Psoas muscle (tissue), 7 donors: ENCODE measurements at regions not wholly inside any gene's neighbourhood (a gene's known extent, or its start where the extent isn't known, plus 50 kb on each side); places are given as distances from the start of the nearest gene placed in this dataset.

Experiments used
- ATAC-seq, 4 donors: fragments of 200-7000 bp; cut with Tn5 transposase; one replicate each; pipeline ENCODE4 v1.9.1; 2020; ENCODE audit warnings: moderate library complexity in 3 of 4, mild to moderate bottlenecking in 2 of 4
- DNase-seq, 2 donors: peaks; one replicate each; pipeline ENCODE4 v3.0.0-alpha.2; 2020
- H3K27ac ChIP-seq: fragments of 200-600 bp; one replicate; pipeline ENCODE4 v1.8.0; 2022
- H3K27me3 ChIP-seq, 3 donors: fragments of 200-600 bp in 1 of 3; one replicate each; pipeline versions ENCODE4 v1.6.1 to v1.8.0; 2013 to 2022; ENCODE audit warnings: low read length in 2 of 3, mild to moderate bottlenecking in 2 of 3, moderate library complexity in 1 of 3; ENCODE audit not compliant: insufficient read depth in 3 of 3
- H3K36me3 ChIP-seq, 2 donors: fragments of 200-600 bp in 1 of 2; one replicate each; pipeline versions ENCODE4 v1.6.1 to v1.8.0; 2013 to 2022; ENCODE audit warnings: low read depth in 1 of 2, mild to moderate bottlenecking in 1 of 2, moderate library complexity in 1 of 2; ENCODE audit not compliant: insufficient read depth in 1 of 2
- H3K4me1 ChIP-seq: fragments of 200-600 bp; one replicate; pipeline ENCODE4 v1.8.0; 2022
- H3K4me3 ChIP-seq: fragments of 200-600 bp; one replicate; pipeline ENCODE4 v1.8.0; 2022; ENCODE audit warnings: mild to moderate bottlenecking
- H3K9me3 ChIP-seq: fragments of 200-600 bp; one replicate; pipeline ENCODE4 v1.8.0; 2022
- WGBS, 3 donors: extraction: QIAGEN DNeasy Blood & Tissue Kit; methylation state at CpG; one replicate each; pipeline versions ENCODE4 v1.1.6 to v1.1.7; 2013; 5-methylcytosine and 5-hydroxymethylcytosine counted together
- intact Hi-C, 2 donors: fragments of 100-400 bp; cut with DNase I; formaldehyde crosslinking; loops; one replicate each; pipeline versions ENCODE4 v1.11.0 to v1.14.2; 2022
- TF ChIP-seq, protein P1 (sequence below): fragments of 200-600 bp; IDR thresholded peaks from one replicate; pipeline ENCODE4 v1.8.0; 2022; ENCODE audit warnings: antibody characterized with exemption
- donor health status: healthy with polysubstance abuse.
- donor health status: DM: no; HTN: no; CAD: no; lungs with moderate emphysema.
- donor health status: Bipolar disorder and iron deficiency.
- donor health status: healthy.
- donor health status: DM: yes; HTN: yes; CAD: no.
- donor health status: DM: no; HTN: no; CAD: no.
- donor health status: DM: yes; HTN: yes; CAD: no.

DNA sequence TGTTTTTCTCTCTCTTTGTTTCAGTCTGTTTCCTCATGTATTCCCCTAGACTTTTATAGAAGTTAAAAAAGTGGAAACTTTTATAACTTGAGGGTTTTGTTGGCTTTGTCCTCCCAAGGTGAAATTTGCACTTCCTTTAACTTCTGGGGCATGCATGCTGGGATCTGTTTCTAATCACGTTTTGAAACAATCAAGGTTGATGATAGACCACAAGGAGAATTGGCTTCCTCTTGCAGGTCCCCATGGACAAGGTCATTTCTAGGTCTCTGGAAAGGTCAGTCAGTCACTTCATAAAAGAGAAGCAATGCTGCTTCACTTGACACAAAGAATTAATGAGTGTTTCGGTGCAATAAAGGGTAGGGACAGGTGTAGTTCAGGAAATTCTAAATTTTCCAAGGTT lies 811.8 kb upstream of the CELF2 start:
- no peak for DNase-seq
- peaks cover 15% of the 10 kb centered on the region for H3K9me3 ChIP-seq
- TF ChIP-seq, protein P1, sequence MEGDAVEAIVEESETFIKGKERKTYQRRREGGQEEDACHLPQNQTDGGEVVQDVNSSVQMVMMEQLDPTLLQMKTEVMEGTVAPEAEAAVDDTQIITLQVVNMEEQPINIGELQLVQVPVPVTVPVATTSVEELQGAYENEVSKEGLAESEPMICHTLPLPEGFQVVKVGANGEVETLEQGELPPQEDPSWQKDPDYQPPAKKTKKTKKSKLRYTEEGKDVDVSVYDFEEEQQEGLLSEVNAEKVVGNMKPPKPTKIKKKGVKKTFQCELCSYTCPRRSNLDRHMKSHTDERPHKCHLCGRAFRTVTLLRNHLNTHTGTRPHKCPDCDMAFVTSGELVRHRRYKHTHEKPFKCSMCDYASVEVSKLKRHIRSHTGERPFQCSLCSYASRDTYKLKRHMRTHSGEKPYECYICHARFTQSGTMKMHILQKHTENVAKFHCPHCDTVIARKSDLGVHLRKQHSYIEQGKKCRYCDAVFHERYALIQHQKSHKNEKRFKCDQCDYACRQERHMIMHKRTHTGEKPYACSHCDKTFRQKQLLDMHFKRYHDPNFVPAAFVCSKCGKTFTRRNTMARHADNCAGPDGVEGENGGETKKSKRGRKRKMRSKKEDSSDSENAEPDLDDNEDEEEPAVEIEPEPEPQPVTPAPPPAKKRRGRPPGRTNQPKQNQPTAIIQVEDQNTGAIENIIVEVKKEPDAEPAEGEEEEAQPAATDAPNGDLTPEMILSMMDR: no peak
- no peak overlapping the region for H3K27ac ChIP-seq
- H3K27me3 ChIP-seq: no peaks in the 10 kb centered on the region
- 65 to 71% (median 68%) methylated on average over 2 of the region's 2 CpGs for whole genome bisulfite sequencing, 3 donors
- intact Hi-C loops: no loop called here
- H3K4me1 ChIP-seq: no peaks in the 10 kb centered on the region
- no peak for ATAC-seq
- no peaks in the 10 kb centered on the region for H3K36me3 ChIP-seq
- H3K4me3 ChIP-seq: no peak overlapping the region

DNA sequence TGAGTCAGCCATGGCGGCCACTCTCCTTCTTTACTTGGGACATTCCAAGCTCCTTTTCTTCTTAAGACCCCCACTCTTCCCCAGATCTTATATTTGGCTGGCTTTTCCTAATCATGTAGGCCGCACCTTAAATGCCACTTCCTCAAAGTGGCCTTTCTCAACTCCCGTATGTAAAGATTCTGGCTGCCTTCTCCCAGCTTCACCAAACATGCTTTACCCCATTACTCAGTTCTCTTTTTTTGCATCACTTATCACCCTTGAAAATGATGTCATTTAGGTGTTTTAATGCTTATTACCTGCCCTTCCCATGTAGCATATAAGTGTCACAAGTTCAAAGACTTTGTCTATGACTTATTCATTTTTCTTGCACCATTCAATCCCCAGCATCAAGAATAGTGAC lies 810.1 kb upstream of the CELF2 start:
- H3K27me3 ChIP-seq: no peaks in the 10 kb centered on the region
- ATAC-seq (no peak), DNase-seq (no peak)
- H3K4me3 ChIP-seq: no peak overlapping the region
- intact Hi-C loops: no loop called here
- no peaks in the 10 kb centered on the region for H3K4me1 ChIP-seq
- 60 to 93% (median 83%) methylated on average over 3 of the region's 3 CpGs for WGBS, 3 donors
- no peak overlapping the region for H3K27ac ChIP-seq
- TF ChIP-seq, protein P1: no peak
- peaks cover 15% of the 10 kb centered on the region for H3K9me3 ChIP-seq
- no peaks in the 10 kb centered on the region for H3K36me3 ChIP-seq

DNA sequence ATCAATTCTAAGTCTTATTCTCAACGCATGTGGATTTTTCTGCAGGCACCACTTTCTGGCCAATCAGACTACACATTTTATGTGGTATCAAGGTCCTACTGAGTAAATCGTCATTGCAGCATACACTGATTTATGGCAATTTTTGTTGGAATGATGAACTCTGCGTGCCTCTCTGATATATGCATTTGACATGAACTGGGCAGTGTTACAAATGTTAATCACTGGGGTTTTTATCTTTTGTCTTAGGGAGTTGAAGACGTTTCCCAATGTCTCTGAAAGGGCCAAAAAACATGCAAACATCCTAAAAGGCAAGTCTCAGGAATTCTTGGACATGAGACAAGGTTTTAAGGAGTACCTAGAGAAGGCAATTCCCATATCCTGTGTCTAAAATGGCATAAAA lies 809.5 kb upstream of the CELF2 start:
- 55 to 56% (median 55%) methylated on average over 4 of the region's 4 CpGs for WGBS, 3 donors
- ATAC-seq: no peak

DNA sequence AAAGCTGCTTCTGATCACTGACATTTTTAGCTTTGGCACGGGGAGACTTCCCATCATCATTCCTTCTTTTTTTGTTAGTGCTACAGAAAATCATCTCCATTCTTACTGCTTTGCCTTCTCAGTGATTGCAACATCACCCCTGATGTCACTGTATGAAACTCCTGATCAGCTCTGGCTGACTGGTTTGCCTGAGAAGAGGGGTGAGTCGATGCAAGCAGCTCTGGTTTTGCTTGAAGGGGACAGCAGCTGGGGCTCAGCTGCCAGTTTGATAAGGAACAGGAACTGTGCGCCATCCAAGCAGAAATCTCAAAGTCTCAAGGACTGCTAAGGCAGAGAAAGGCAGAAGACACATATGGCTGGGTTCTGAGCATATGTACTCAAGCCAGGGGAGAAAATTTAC lies 808.5 kb upstream of the CELF2 start:
- Histone ChIP-seq H3K4me1 (no peaks in the 10 kb centered on the region), H3K9me3 (peaks cover 14% of the 10 kb centered on the region), H3K27ac (no peak overlapping the region), H3K36me3 (no peaks in the 10 kb centered on the region), H3K27me3 (no peaks in the 10 kb centered on the region), H3K4me3 (no peak overlapping the region)
- no peak for ATAC-seq
- WGBS, 3 donors: 22 to 36% (median 22%) methylated on average over 3 of the region's 3 CpGs
- TF ChIP-seq, protein P1: no peak
- no peak for DNase-seq
- intact Hi-C loops: no loop called here

More for the DNA sequence above, 809.5 kb upstream of the CELF2 start:
- Histone ChIP-seq H3K4me3 (no peak overlapping the region), H3K36me3 (no peaks in the 10 kb centered on the region), H3K27me3 (no peaks in the 10 kb centered on the region), H3K4me1 (no peaks in the 10 kb centered on the region), H3K27ac (no peak overlapping the region), H3K9me3 (peaks cover 15% of the 10 kb centered on the region)
- DNase-seq: no peak
- TF ChIP-seq, protein P1: no peak
- intact Hi-C loops: no loop called here

DNA sequence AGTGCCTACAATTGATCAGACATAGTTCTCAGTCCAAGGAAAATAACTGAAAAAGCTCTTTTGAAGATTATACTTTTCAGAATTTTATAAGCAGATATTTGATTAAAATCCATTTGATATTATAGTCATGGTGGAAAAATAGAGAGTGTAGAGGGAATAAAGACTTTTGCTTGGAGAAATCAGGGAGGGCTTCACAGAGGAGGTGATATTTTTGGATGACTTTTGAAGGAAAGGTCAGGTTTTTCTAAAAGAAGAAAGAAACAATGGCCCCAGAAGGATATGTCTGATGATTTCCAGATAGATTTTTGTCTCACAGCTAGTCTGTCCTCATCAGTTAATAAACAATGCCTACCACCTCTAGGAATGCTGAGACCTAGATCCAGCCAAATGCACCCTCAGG lies 806.3 kb upstream of the CELF2 start:
- ATAC-seq: no peak
- H3K36me3 ChIP-seq: no peaks in the 10 kb centered on the region
- no peaks in the 10 kb centered on the region for H3K9me3 ChIP-seq
- TF ChIP-seq, protein P1: no peak
- H3K27me3 ChIP-seq: no peaks in the 10 kb centered on the region
- H3K4me1 ChIP-seq: no peaks in the 10 kb centered on the region
- H3K4me3 ChIP-seq: no peak overlapping the region
- no peak for DNase-seq
- intact Hi-C loops: no loop called here
- no peak overlapping the region for H3K27ac ChIP-seq
